ENCODE measurements at regions not wholly inside any gene's neighbourhood (a gene's known extent, or its start where the extent isn't known, plus 50 kb on each side); places are given as distances from the start of the nearest gene placed in this dataset.

DNA sequence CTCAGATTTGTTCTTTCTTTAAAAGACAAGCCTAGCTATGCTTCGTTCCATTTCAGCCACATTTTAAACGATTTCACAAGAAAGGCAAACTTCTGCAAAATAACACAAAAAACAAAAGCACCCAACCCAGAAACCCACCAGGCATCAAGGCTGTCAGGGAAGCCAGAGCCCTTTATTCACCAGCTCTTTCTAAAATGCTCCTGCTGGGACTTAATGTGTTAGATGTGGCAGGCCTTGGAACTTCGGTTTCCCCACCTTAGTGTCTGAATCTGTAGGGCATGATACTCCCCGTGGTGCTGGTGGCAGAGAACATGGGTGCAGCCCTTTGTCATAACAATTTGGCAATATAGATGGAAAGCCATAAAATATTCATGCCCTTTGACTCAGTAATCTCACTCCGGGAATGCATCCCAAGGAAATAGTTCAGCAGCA lies 56.8 kb upstream of the LCTL start:
- no peaks in the 10 kb centered on the region for H3K27me3 ChIP-seq (ENCODE audit: insufficient read depth, poor library complexity, severe bottlenecking)
- TF ChIP-seq, protein P1, sequence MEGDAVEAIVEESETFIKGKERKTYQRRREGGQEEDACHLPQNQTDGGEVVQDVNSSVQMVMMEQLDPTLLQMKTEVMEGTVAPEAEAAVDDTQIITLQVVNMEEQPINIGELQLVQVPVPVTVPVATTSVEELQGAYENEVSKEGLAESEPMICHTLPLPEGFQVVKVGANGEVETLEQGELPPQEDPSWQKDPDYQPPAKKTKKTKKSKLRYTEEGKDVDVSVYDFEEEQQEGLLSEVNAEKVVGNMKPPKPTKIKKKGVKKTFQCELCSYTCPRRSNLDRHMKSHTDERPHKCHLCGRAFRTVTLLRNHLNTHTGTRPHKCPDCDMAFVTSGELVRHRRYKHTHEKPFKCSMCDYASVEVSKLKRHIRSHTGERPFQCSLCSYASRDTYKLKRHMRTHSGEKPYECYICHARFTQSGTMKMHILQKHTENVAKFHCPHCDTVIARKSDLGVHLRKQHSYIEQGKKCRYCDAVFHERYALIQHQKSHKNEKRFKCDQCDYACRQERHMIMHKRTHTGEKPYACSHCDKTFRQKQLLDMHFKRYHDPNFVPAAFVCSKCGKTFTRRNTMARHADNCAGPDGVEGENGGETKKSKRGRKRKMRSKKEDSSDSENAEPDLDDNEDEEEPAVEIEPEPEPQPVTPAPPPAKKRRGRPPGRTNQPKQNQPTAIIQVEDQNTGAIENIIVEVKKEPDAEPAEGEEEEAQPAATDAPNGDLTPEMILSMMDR (IDR thresholded peaks at IDR 0.05; ENCODE audit: insufficient read depth, low read length), result no peak
- TF ChIP-seq SPI1 (IDR thresholded peaks at IDR 0.05; ENCODE audit: borderline replicate concordance, low read depth) (no peak), GABPA (IDR thresholded peaks at IDR 0.05; ENCODE audit: low read depth) (no peak), POLR2AphosphoS5 (IDR thresholded peaks at IDR 0.05; ENCODE audit: low read depth) (no peak)
- TF ChIP-seq, protein P2, sequence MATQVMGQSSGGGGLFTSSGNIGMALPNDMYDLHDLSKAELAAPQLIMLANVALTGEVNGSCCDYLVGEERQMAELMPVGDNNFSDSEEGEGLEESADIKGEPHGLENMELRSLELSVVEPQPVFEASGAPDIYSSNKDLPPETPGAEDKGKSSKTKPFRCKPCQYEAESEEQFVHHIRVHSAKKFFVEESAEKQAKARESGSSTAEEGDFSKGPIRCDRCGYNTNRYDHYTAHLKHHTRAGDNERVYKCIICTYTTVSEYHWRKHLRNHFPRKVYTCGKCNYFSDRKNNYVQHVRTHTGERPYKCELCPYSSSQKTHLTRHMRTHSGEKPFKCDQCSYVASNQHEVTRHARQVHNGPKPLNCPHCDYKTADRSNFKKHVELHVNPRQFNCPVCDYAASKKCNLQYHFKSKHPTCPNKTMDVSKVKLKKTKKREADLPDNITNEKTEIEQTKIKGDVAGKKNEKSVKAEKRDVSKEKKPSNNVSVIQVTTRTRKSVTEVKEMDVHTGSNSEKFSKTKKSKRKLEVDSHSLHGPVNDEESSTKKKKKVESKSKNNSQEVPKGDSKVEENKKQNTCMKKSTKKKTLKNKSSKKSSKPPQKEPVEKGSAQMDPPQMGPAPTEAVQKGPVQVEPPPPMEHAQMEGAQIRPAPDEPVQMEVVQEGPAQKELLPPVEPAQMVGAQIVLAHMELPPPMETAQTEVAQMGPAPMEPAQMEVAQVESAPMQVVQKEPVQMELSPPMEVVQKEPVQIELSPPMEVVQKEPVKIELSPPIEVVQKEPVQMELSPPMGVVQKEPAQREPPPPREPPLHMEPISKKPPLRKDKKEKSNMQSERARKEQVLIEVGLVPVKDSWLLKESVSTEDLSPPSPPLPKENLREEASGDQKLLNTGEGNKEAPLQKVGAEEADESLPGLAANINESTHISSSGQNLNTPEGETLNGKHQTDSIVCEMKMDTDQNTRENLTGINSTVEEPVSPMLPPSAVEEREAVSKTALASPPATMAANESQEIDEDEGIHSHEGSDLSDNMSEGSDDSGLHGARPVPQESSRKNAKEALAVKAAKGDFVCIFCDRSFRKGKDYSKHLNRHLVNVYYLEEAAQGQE (IDR thresholded peaks at IDR 0.05; ENCODE audit: insufficient replicate concordance, low read depth), result no peak
- no peak overlapping the region for H3K27ac ChIP-seq (replicated peaks)
- no peak overlapping the region for H3K4me3 ChIP-seq (replicated peaks; ENCODE audit: insufficient read depth, low read length)
- peak in 1 of 2 experiments; percentile 18 for DNase-seq (ENCODE audit: low read depth in 1 of 2, low spot score in 1 of 2)

DNA sequence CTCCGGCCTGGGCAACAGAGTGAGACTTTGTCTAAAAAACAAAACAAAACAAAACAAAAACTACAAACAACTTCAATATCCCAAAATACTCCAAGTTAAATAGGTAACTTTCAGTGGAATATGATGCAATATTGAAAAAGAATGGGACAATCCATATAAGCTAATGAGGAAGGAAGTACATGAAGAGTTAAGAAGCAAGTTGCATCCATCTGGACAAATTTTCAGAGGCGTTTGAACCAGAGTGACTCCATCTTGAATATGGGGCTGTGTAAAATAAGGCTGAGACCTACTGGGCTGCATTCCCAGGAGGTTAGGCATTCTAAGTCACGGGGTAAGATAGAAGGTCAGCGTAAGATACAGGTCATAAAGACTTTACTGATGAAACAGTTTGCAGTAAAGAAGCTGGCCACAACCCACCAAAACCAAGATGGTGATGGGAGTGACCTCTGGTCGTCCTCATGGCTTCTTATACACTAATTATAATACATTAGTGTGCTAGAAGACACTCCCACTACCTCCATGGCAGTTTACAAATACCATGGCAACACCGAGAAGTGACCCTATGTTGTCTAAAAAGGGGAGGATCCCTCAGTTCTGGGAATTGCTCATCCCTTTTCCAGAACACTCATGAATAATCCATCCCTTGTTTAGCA lies 58.1 kb upstream of the LCTL start:
- TF ChIP-seq, protein P2 (IDR thresholded peaks at IDR 0.05; ENCODE audit: insufficient replicate concordance, low read depth), result no peak
- TF ChIP-seq GABPA (IDR thresholded peaks at IDR 0.05; ENCODE audit: low read depth) (no peak), POLR2AphosphoS5 (IDR thresholded peaks at IDR 0.05; ENCODE audit: low read depth) (no peak), SPI1 (IDR thresholded peaks at IDR 0.05; ENCODE audit: borderline replicate concordance, low read depth) (no peak)
- TF ChIP-seq, protein P1 (IDR thresholded peaks at IDR 0.05; ENCODE audit: insufficient read depth, low read length), result no peak
- no peak for DNase-seq (ENCODE audit: low read depth in 1 of 2, low spot score in 1 of 2)
- H3K27ac ChIP-seq (replicated peaks), result no peak overlapping the region

DNA sequence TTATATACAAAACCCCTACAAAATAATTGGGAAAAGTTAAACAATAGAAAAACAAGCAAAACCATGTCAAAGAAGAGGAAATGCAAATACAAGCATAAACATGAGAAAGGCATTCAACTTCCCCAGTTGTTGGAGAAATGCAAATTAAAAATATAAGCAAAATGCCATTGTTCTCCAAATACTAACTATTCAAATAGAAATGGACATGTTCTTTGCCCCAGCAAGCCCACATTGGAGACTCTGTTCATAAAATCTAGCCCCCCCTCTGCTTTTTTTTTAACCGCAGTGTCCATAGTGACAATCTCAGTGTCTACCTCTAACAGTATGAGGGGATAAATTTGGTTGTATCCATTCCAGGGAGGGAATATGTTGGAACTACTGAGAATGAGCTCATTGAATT lies 59.7 kb upstream of the LCTL start:
- DNase-seq (ENCODE audit: low read depth in 1 of 2, low spot score in 1 of 2), result no peak
- H3K4me3 ChIP-seq (replicated peaks; ENCODE audit: insufficient read depth, low read length), result no peak overlapping the region
- H3K27ac ChIP-seq (replicated peaks), result no peak overlapping the region
- TF ChIP-seq GABPA (IDR thresholded peaks at IDR 0.05; ENCODE audit: low read depth) (no peak), SPI1 (IDR thresholded peaks at IDR 0.05; ENCODE audit: borderline replicate concordance, low read depth) (no peak), POLR2AphosphoS5 (IDR thresholded peaks at IDR 0.05; ENCODE audit: low read depth) (no peak)
- TF ChIP-seq, protein P1 (IDR thresholded peaks at IDR 0.05; ENCODE audit: insufficient read depth, low read length), result no peak
- TF ChIP-seq, protein P2 (IDR thresholded peaks at IDR 0.05; ENCODE audit: insufficient replicate concordance, low read depth), result no peak
- H3K27me3 ChIP-seq (ENCODE audit: insufficient read depth, poor library complexity, severe bottlenecking), result no peaks in the 10 kb centered on the region

More for the DNA sequence above, 58.1 kb upstream of the LCTL start:
- H3K27me3 ChIP-seq (ENCODE audit: insufficient read depth, poor library complexity, severe bottlenecking), result no peaks in the 10 kb centered on the region
- no peak overlapping the region for H3K4me3 ChIP-seq (replicated peaks; ENCODE audit: insufficient read depth, low read length)

Measured in HL-60 (cell line).